NCI-H524 (cell line): ENCODE measurements at regions not wholly inside any gene's neighbourhood (a gene's known extent, or its start where the extent isn't known, plus 50 kb on each side); places are given as distances from the start of the nearest gene placed in this dataset.

ENCODE experiments used
- DNase-seq, 2 experiments: peaks; one replicate each; lab custom pipeline; 2025; lab: John Stamatoyannopoulos, UW

DNA sequence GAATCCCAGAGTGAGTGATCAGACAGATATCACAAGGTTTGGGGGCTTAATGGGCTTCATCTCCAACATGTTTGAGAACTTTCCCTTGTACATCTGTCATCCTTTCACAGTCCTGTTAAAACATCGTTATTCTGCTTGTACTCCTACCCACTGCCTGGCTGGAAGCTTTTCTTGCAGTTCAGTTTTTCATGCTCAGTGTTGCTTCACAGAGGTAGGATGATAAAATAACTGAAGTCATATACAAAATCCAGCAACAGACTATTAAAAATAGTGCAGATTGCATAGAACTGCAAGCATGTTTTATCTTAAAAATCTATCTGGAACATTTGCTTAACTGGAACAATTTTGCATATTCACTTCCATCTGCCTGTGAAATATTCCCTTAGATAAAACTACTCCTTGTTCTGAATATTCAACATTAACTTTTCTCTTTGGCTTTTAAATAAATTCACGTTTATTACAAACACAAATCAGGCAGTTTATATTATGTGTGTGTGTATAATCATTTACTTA is 579.6 kb upstream of the IGFBP7 start:
- peak in 1 of 2 experiments; percentile 6 for DNase-seq

DNA sequence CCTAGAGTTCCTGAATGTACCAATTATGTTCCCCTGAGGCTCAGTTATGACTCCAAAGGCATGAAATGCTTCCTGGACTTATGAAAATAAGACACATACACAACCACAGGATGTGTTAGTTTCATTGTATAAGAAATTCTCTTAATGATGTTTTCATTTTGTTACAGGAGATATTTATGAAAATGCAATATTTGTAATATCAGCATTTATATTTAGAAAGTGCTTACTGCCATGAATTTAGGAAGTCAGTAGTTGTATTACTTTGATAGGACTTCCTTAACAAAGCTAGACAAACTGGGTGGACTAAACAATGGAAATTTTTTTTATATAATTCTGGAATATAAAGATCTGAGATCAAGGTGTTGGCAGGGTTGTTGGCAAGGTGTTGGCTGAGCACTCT is 572.1 kb upstream of the IGFBP7 start:
- DNase-seq: no peak

DNA sequence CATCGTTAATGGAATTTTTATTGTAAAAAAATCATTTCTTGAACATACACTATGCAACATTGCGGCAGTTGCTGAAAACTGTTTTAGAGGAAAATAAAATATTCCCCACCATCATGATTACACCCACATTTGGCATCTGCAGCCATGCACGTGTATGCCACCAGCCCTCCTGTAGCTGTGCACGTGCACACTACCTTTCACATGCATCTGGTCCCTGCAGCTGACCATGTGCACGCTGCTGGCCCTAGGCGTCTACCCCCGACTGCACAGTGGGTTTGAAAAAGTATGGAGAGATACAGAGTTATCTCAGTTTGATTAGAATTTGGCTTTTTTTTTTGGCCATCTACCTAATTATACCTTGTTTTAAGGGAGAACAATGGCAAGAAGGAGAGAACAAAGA is 569.8 kb upstream of the IGFBP7 start:
- DNase-seq: no peak

DNA sequence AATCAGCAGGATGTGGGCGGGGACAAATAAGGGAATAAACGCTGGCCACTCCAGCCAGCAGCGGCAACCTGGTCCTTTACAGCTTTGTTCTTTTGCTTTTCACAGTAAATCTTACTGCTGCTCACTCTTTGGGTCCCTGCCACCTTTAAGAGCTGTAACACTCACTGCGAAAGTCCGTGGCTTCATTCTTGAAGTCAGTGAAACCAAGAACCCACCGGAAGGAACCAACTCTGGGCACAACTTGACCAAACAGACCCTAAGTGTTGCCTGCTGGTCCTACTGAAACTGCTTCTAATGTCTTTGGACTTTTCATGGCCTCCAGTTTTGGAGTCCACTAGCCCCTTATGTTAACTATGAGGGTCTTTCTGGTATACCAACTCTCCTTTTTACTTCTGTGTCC is 566.2 kb upstream of the IGFBP7 start:
- no peak for DNase-seq

DNA sequence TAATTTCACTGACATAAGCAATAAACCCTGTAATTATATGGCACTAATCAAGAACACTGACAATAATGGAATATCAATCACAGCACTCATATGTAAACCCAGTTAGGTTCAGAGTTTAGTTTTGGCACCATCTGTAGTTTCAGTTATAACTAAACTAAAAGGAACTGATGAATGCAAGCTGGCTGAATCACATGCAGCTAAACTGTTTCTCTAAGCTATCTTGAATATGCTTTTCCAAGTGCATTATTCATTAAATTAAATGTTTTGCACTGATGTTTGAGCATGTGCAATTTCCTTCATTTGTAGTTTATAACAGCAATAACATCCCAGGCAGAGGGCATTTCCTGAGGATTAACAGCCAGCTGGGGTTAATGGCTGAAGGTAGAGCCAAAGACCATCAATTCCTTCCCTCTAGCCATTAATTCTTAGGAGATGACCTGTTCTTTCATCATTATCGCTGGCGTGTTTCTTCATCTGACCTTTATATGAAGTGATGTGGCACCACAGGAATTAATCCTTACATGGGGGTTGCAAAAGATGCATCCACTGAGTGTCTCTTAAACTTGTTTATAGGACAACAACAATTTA is 562.8 kb upstream of the IGFBP7 start:
- DNase-seq: no peak

DNA sequence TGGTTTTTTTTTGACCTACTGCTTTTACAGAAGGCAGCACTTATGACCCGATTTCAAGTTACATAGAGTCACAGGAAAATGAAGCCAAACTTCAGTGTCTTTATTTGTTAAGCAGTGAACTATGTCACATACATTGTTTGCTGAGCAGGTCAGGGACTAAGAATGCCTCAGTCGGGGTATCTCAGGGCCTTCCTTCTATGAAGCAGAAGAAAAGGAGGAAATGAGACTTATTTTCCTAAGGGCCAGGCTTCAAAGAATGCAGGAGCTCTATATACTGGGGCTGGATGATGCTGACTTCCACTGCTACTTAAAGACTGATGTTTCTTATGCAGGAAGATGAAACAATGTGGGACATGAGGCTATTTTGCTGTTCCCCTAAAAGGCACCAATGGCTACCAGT is 558.4 kb upstream of the IGFBP7 start:
- no peak for DNase-seq

DNA sequence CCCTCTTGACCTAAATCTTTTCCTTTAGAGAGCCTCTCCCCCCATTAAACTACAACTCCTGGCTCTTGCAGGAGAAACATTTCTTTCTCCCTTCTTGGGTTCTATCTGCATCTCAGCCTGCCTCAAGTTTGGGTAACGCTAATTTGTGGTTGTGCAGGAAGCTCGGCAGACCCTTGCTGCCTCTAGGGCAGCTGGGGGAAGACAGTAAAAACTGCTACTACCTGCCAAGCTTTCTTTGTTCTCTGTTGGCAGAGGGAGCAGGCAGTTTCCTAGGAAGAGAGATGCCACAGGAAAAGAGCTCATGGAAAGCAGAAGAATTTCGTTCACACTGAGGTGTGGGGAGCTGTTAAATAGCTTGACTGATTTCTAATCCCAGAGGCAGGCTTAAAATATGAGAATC is 555.6 kb upstream of the IGFBP7 start:
- no peak for DNase-seq

DNA sequence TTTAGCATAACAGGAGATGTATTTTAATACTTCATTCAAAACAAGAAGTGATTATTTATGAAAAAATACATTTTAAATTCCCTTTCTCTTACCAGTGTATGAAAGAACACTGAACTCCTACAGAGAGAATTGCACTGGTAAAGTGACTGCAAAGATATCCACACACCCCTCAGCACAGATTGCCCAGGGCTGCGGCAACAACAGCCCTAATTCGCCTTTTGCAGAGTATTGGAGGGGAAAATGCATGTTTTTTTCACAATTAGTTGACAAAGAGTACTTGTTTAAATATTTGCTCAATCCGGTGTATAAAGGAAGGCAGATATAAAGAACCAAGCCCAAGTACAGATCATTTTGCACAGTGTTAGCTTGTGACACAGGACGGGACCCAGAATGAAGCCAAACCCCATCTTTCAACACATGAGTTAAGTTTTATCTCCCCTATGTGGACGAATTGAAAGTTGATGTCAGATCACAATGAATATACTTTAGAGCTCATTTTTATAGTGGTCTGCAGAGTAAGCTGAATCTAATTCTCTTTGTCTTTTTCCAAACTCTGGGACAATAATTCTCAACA is 551.4 kb upstream of the IGFBP7 start:
- no peak for DNase-seq

DNA sequence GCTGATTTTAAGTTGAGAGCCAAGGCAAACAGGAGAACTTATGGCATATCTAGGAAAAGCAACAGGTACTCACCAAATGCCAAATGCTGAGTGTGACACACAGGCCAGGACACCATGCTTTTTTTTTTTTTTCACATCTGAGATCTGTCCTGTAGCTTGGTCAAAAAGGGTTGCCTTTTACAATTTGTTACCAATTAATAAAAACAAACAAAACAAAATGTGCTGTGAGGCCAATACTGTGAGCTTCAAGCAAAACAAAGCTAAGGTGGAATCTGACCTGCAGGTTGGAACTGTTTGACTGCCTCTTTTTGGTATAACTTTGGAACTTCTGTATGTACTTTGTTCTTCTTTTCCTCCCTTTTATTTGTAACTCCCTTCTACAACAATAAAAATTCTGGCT is 548.5 kb upstream of the IGFBP7 start:
- DNase-seq: no peak

DNA sequence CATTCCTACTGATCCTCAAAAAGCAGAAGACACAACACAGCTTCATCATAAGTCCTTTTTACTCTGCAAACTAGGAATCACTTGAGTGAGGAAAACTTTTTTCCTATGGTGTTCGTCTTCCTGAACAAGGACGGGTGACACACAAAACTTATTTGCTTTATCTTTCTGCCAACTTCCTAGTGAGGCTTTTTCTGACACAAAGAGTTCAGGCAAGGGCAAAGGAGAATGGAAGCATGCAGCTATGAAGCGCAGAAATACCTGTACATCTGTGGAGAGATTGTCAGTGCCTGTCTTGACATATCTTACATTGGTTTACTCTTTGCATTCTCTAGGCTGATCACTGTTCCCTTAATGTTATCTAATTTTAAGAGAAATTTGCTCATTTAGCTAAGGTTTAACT is 548.0 kb upstream of the IGFBP7 start:
- no peak for DNase-seq

DNA sequence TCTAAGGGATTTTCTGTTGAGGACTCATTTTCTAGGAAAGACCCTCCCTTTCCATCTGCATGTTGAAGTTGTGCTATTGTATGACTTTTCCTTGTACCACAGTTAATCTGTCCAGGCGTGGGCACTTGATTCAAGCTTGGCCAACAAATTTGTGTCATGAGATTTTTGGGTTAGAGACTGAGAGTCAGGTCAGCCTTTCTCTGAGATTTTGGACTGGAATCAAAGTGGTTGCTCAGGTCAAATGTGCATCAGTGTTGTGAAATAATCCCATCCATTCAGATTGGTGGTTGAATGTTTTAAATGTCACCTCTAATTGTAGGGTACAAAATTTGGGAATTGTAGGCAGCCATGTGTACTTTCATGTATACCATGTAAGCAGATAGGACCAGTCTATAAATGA is 545.2 kb upstream of the IGFBP7 start:
- DNase-seq: no peak

DNA sequence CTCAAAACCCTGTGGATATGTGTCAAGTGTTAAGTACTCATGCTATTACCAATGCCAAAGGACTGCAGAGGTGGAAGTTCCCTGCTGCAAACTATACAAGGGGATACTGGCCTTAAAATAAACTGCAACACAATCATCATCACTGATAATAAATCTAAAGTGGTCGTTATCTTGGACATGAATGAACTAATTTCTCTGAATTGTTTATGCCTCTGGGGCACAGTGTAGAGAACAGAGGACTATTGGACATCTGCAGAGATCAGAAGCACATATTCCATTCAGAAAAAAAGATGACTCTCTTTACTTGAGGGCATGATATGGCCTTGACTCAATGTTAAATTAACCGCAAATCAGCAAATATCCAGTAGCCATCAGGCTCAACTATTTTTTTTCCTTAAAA is 542.6 kb upstream of the IGFBP7 start:
- DNase-seq: no peak

DNA sequence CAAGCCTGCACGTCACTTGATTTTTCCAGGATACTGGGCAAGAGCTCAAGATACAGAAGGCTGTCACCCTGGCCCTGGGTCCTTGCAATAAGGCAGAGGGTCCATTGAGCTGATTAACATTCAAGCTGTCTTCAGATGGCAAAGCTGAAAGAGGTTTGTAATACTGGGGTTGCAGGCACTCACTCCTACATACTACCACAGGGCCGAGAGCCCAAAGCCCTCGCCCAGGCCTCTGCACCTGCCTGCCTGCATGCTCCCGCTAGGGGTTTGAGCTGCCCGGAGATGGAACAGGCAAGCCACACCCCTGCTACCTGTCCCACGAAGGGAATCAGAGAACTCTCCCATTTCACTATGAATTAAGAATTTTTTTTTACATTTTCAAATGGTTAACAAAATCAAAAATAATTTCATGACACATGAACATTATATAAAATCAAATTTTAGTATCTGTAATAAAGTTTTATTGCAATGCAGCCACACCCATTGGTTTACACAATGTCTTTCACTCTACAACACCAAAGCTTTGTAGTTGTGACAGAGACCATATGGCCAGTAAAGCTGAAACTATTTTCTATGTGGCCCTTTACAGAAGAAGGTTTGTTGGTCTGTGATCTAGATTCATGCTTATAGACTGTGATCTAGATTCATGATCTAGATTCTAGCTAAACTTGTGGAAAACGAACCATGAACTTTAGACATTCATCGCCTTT is 530.4 kb upstream of the IGFBP7 start:
- DNase-seq: no peak

DNA sequence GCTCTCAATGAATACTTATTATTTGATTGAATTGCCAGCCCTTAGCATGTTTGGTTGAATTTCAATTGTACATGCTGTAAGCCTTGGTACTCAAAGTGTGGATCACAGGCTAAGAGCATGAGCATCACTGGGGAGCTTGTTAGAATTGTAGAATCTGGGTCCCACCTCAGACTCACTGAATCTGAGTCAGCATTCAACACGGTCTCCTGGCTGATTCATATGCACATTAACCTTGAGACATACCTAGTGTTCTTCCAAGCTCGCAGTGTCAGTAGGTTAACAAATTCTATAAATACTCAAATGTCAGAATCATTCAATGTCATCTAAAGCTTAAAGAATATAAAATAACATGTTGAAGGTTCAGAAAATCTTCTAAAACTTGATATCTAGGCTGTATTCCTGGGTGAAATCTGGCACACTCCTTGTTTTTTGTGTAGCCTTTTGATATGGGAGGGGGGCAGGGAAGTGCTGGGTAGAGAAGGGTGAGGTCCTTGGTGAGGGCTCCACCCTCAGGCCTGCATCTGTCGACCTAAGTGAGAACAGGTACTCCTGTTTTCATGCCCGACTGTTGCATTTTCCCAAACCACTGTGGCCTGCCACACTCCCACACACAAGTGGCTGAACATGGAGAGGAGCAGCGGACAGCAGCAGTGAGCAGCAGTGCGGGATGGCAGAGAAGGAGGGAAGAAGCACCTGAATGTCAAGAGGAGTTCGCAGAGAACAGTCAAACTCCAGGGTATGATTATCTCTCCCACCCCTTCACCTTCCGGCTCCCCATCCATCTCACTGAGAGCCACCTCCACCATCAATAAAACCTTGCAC is 529.6 kb upstream of the IGFBP7 start:
- DNase-seq: no peak

DNA sequence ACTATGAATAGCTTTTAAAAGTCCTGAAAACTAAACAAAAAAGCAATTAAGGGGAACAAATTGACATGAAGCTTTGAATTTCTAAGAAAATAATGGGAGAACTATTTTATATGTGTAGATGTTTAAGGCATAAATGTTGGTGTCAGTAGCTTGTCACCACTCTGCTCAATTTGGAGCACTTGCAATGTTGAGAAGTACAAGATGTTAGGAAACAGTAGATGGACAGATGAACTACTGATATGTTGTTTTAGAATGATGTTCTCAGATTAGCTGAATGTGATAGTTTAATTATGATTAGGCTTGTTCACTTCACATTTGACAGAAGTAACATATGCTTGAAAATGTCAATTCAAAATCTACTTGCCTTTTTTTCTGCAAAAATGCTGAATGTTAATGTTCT is 525.7 kb upstream of the IGFBP7 start:
- no peak for DNase-seq

DNA sequence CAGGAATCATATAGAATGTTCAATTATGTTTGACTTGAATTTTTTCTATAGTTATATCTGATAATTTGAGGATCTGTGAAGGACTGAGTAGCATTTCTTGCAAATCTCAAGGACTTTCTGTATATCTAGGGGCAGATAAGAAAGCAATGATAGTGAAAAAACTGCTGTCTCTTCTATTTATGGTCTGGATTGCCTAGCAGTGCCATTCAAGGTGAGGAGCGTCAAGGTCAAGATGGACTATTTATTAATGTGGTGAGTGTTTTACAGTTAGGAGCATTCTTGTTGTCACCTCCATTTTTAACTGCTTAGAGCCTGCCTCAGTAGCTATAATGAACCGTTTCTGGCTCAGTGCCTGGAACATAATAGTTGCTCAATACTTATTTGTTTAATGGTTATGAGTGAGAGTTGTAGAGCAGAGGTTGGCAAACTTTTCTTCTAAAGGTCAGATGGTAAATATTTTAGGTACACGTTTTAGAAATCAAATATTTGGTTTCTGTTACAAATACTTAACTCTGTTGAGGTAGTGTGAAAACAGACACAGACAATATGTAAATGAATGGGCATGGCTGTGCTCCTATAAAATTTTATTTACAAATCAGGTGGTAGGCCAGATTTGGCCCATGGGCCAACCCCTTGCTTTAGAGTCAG is 523.2 kb upstream of the IGFBP7 start:
- no peak for DNase-seq

DNA sequence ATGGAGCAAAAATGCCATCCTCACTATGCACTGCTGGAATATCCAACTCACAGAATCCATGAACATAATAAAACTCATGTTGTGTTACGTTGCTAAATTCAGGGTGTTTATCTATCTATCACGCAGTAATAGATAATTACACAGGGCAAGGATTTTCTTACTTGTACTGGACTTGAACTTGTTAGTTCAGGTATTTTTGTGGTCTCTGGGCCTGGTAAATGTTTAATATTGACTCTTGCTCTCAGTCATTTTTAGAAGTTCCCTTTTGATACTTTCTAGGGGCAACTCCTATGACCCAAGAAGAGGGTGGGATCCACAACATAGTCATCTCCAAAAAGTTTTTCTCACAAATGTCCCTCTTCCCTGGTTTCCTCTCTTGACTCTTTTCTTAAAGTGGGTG is 522.4 kb upstream of the IGFBP7 start:
- no peak for DNase-seq

DNA sequence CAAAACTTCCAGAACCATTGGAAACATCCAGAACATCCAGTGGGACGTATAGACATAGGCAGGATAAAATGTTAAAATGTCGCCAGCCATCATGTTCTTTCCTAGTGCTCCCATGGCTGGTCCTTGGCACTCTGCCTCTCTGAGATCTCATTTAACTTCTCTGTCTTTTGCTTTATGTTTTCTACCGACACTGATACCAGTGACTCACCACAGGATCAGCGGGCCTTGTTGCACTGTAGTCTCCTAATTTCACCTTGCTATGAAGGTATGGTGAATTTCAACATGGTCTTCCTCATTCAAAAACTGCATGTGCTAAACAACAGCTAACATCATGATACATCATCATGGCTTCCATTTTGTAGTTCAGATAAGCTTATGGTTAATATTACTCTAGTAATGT is 521.0 kb upstream of the IGFBP7 start:
- DNase-seq: no peak

DNA sequence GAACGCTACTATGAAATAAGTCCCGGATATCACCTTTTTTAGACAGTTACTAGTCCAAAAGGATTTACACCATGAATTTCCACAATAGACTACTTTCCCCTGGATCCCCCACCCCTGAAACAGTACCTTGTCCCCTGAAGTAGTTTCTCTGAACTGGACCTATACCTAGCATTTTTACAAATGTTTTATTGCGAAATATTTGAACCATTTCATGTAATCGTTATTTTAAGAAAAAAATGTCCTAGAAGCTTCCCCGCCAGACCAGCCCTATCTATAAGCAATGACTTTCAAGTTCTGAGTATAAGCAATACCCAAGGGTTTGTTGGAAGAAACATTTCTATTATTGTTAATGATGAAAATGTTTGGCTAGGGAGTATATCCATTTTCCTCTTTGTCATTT is 517.8 kb upstream of the IGFBP7 start:
- DNase-seq: no peak

DNA sequence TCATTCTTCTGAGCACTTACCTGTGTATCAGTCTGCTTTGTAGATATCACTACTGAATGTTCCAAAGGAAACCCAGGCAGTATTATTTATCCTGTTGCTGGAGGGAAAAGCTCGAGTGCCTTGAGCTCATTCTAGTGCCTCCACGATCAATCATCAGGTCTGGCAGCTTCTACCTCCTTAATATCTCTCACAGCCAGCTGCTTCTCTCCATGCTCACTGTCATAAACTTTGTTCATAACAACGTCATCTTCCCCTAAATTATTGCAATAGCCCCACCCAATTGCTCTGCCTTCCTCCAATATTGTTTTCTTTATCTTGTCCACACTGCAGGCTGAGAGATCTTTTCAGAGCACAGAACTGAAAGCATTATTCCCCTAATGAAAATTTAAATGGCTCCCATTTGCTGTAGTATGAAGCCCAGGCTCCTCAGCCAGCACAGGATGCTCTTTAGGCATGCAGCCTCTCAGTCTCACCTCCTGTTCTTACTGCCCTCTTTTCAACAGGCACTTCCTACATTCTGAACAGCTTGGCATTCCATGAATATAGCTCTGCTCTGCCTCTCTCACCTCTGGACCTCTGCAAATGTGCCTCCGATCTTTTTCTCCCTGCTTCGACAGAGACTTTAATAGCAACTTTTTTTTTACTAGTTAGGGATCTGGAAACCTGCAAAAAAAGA is 504.2 kb upstream of the IGFBP7 start:
- no peak for DNase-seq

DNA sequence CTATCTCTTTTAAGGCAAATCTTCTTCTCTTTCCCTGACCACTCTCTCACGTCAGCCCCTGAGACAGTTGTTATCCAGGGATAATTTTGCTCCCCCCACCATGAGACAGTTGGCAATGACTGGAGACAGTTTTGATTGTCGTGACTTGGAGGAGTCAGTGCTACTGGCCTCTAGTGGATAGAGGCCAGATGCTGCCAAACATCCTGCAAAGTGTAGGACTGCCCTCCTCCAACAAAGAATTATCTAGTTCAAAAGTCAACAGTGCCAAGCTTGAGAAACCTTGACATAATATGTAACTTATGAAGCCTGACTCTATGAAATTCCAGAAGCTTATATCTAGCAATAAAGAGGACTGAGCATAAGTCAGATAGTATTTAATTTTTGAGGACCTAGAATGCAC is 502.1 kb upstream of the IGFBP7 start:
- no peak for DNase-seq
